Ammon's horn (tissue), 1 donor: ENCODE measurements at regions not wholly inside any gene's neighbourhood (a gene's known extent, or its start where the extent isn't known, plus 50 kb on each side); places are given as distances from the start of the nearest gene placed in this dataset.
"Not testable (repeated sequence)": the region's sequence is repeated elsewhere in the genome, so short reads cannot be mapped to it uniquely, and the experiment has no call there.

Experiments used
- DNase-seq: peaks from one replicate; pipeline ENCODE4 v3.0.0-alpha.2; 2016; ENCODE audit warnings: low spot score

- no peak for DNase-seq
Observed at GRCh38 chr1:228824366-228824765, 89.1 kb downstream of the RHOU start.

- DNase-seq: no peak
Observed at GRCh38 chr1:228825041-228825440, 89.8 kb downstream of the RHOU start.

GRCh38 chr1:228825840-228826484 lies 90.7 kb downstream of the RHOU start:
- DNase-seq: no peak

GRCh38 chr1:228827019-228827418 lies 91.7 kb downstream of the RHOU start:
- no peak for DNase-seq

- no peak for DNase-seq
Observed at GRCh38 chr1:228828151-228828550, 92.9 kb downstream of the RHOU start.

- DNase-seq: peak; percentile 82
Observed at GRCh38 chr1:228830185-228830953, 95.1 kb downstream of the RHOU start.

GRCh38 chr1:228830954-228831481 lies 95.7 kb downstream of the RHOU start:
- no peak for DNase-seq

- no peak for DNase-seq
Observed at GRCh38 chr1:228833911-228834688, 98.8 kb downstream of the RHOU start.

GRCh38 chr1:228835456-228835855 lies 100.2 kb downstream of the RHOU start:
- DNase-seq: no peak

- peak; percentile 41 for DNase-seq
Observed at GRCh38 chr1:228835911-228836310, 100.6 kb downstream of the RHOU start.

GRCh38 chr1:228836427-228836826 lies 101.1 kb downstream of the RHOU start:
- DNase-seq: peak; percentile 92

GRCh38 chr1:228837032-228837431 lies 101.8 kb downstream of the RHOU start:
- no peak for DNase-seq

- DNase-seq: no peak
Observed at GRCh38 chr1:228837817-228838716, 102.8 kb downstream of the RHOU start.

GRCh38 chr1:228838717-228839500 lies 103.6 kb downstream of the RHOU start:
- DNase-seq: no peak

- DNase-seq: no peak
Observed at GRCh38 chr1:228839656-228840055, 104.4 kb downstream of the RHOU start.

- no peak for DNase-seq
Observed at GRCh38 chr1:228841632-228842031, 106.4 kb downstream of the RHOU start.

GRCh38 chr1:228842094-228842775 lies 107.0 kb downstream of the RHOU start:
- peak; percentile 73 for DNase-seq

GRCh38 chr1:228845101-228845500 lies 109.8 kb downstream of the RHOU start:
- no peak for DNase-seq

GRCh38 chr1:228846952-228847351 lies 111.7 kb downstream of the RHOU start:
- DNase-seq: no peak

- not testable (repeated sequence) for DNase-seq
Observed at GRCh38 chr1:228847451-228847850, 112.2 kb downstream of the RHOU start.
